PFSK-1 (cell line): ENCODE measurements at regions not wholly inside any gene's neighbourhood (a gene's known extent, or its start where the extent isn't known, plus 50 kb on each side); places are given as distances from the start of the nearest gene placed in this dataset.

Experiments used
- FOXP2 ChIP-seq: optimal IDR thresholded peaks from 2 replicates; pipeline ENCODE3; 2011; ENCODE audit warnings: borderline replicate concordance, control low read depth, inconsistent platforms; ENCODE audit not compliant: insufficient read depth; ENCODE audit errors: extremely low read length, extremely low read depth
- POLR2AphosphoS5 ChIP-seq: IDR thresholded peaks from 2 replicates; pipeline ENCODE4 v1.6.1; 2012; ENCODE audit warnings: low read depth, mild to moderate bottlenecking, control low read depth, low read length, moderate library complexity
- REST ChIP-seq, 2 experiments: IDR thresholded peaks; 2 replicates each; pipeline versions ENCODE4 v1.6.1 to v1.8.0; 2011 to 2012; ENCODE audit warnings: low read depth in 2 of 2, low read length in 2 of 2, control low read depth in 1 of 2, inconsistent platforms in 1 of 2, mild to moderate bottlenecking in 1 of 2, moderate library complexity in 1 of 2; ENCODE audit not compliant: insufficient read depth in 1 of 2
- SIN3A ChIP-seq: IDR thresholded peaks from 2 replicates; pipeline ENCODE4 v1.6.1; 2012; ENCODE audit warnings: mild to moderate bottlenecking, low read length, moderate library complexity, borderline replicate concordance; ENCODE audit not compliant: insufficient read depth
- TAF1 ChIP-seq: IDR thresholded peaks from 2 replicates; pipeline ENCODE4 v1.6.1; 2012; ENCODE audit warnings: low read length, control low read depth, borderline replicate concordance; ENCODE audit not compliant: insufficient read depth

- no peak for TF ChIP-seq SIN3A
- TF ChIP-seq REST (IDR thresholded peaks at IDR 0.05; ENCODE audit: insufficient read depth in 1 of 2, low read depth in 2 of 2, low read length in 2 of 2), result no peak
- TF ChIP-seq POLR2AphosphoS5, result no peak
- TF ChIP-seq FOXP2, result no peak
- no peak for TF ChIP-seq TAF1
Observed at GRCh38 chr2:204361738-204362137, 183.5 kb upstream of the PARD3B start.

GRCh38 chr2:204362581-204362980 lies 182.7 kb upstream of the PARD3B start:
- no peak for TF ChIP-seq SIN3A
- no peak for TF ChIP-seq FOXP2
- TF ChIP-seq POLR2AphosphoS5, result no peak
- no peak for TF ChIP-seq REST (IDR thresholded peaks at IDR 0.05; ENCODE audit: insufficient read depth in 1 of 2, low read depth in 2 of 2, low read length in 2 of 2)
- TF ChIP-seq TAF1, result no peak

GRCh38 chr2:204363513-204363912 lies 181.8 kb upstream of the PARD3B start:
- TF ChIP-seq SIN3A, result no peak
- no peak for TF ChIP-seq FOXP2
- TF ChIP-seq REST (IDR thresholded peaks at IDR 0.05; ENCODE audit: insufficient read depth in 1 of 2, low read depth in 2 of 2, low read length in 2 of 2), result no peak
- TF ChIP-seq POLR2AphosphoS5, result no peak
- TF ChIP-seq TAF1, result no peak

GRCh38 chr2:204364860-204365535 lies 180.3 kb upstream of the PARD3B start:
- TF ChIP-seq POLR2AphosphoS5 (no peak), SIN3A (no peak)

GRCh38 chr2:204365811-204366210 lies 179.5 kb upstream of the PARD3B start:
- TF ChIP-seq REST (IDR thresholded peaks at IDR 0.05; ENCODE audit: insufficient read depth in 1 of 2, low read depth in 2 of 2, low read length in 2 of 2) (no peak), POLR2AphosphoS5 (no peak), FOXP2 (no peak), SIN3A (no peak), TAF1 (no peak)
